Fibroblast of pulmonary artery (primary cell): ENCODE measurements at regions not wholly inside any gene's neighbourhood (a gene's known extent, or its start where the extent isn't known, plus 50 kb on each side); places are given as distances from the start of the nearest gene placed in this dataset.

Experiments
- DNase-seq: peaks from one replicate; pipeline ENCODE4 v3.0.0-alpha.2; 2010; ENCODE audit warnings: low read depth
- H3K4me3 ChIP-seq: replicated peaks from 2 replicates; pipeline ENCODE4 v1.5.1; 2011; ENCODE audit warnings: low read depth, mild to moderate bottlenecking, control low read depth, low read length, moderate library complexity
- TF ChIP-seq, protein P1 (sequence below): IDR thresholded peaks from 2 replicates; pipeline ENCODE4 v1.5.1; 2011; ENCODE audit warnings: mild to moderate bottlenecking, control low read depth, low read length, inconsistent platforms; ENCODE audit errors: missing control alignments

DNA sequence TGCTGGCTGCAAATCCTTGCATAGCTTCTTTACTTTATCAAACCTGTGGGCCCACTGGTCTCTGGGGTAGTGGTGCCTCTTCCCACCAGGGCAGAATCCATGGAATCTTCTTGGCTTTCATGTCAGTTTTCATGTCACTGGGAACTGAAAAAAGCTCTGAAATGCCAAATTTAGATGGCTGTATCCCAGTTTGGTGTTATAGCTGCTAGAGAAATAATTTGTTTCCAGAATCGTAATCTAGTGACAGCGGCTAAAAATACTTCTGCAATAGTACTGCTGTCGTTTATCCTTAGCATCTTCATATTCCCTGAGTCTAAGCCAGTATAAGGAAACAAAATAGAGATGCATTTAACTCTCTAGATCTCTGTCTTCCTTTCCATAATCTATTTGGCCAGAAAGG is 983.4 kb upstream of the FAT3 start:
- TF ChIP-seq, protein P1, sequence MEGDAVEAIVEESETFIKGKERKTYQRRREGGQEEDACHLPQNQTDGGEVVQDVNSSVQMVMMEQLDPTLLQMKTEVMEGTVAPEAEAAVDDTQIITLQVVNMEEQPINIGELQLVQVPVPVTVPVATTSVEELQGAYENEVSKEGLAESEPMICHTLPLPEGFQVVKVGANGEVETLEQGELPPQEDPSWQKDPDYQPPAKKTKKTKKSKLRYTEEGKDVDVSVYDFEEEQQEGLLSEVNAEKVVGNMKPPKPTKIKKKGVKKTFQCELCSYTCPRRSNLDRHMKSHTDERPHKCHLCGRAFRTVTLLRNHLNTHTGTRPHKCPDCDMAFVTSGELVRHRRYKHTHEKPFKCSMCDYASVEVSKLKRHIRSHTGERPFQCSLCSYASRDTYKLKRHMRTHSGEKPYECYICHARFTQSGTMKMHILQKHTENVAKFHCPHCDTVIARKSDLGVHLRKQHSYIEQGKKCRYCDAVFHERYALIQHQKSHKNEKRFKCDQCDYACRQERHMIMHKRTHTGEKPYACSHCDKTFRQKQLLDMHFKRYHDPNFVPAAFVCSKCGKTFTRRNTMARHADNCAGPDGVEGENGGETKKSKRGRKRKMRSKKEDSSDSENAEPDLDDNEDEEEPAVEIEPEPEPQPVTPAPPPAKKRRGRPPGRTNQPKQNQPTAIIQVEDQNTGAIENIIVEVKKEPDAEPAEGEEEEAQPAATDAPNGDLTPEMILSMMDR, result no peak
- H3K4me3 ChIP-seq, result no peak overlapping the region
- DNase-seq, result no peak

DNA sequence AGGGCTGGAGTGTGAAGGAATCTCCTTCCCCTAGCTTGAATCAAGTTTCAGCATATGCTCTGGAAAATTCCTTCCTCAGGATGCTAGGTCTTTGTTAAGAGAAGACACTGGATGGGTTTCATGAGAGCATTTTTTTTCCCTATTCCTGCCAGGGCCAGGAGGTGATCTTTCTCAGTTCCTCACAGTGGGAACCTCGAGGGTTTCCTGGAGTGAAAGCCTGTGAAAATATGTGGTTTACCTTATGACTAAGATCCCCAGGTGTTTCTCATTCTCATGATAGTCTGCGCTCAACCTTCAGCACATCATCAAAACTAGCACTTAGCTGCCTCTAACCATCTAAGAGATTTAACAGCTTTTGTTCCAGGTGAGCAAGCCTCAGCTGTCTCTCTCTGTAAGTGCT is 985.3 kb upstream of the FAT3 start:
- TF ChIP-seq, protein P1, result no peak
- no peak for DNase-seq
- no peak overlapping the region for H3K4me3 ChIP-seq

DNA sequence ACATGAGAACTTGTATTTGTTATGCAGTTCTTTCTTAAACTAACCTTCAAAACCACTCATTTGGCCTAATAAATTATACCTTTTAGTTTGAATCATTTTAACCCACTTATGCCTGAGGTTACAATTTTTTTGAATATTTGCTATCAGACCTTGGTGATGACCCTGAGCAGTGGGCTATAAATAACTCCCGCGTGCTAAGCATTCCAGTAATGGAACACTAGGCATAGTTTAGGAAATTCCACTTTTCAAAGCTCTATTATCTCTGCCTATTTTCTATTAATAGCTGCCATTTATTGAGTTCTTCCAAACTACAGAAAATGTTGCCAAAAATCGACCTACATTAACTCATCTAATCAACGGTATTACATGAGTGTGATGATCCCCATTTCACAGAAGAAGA is 993.4 kb upstream of the FAT3 start:
- no peak overlapping the region for H3K4me3 ChIP-seq
- DNase-seq, result no peak

DNA sequence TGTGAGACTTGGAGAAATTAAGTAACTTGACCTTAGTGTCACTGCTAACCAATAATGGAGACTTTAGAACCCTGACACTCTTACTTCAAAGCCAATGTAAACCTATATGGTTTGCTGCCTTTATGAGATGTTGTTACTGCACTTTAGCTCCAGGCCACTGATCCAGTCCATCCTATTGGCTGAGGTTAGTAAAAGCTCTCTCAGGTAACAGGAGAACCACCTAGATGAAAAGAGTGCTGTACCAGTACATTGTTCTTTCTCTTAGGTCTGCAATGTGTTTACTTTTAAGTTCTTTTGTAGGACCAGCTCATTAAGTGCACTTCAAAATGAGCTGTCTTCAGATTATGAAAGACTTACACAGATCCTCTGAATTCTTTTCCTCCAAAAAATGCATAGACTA is 994.0 kb upstream of the FAT3 start:
- DNase-seq, result no peak
- TF ChIP-seq, protein P1, result no peak
- no peak overlapping the region for H3K4me3 ChIP-seq

More for the DNA sequence above, 993.4 kb upstream of the FAT3 start:
- TF ChIP-seq, protein P1, result no peak

DNA sequence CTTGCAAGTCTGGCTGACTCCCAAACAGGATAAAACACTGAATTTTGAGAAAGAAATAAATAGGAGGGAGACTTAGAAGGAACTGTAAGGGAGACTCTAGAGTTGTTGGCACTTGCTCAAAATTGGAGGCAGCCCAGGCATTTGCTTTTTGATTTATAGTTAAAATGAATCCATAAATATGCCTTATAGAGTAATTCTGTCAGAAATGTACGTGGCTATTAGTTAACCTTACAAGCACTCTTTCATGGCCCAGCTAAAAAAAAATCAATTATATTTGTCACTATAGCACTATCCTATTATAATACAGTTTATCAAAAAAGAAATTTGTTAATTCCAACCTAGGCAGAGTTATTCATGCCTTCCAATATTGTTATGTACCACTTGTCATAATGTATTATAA is 1000.0 kb upstream of the CHORDC1 start:
- H3K4me3 ChIP-seq, result no peak overlapping the region
- TF ChIP-seq, protein P1, result no peak
- no peak for DNase-seq

DNA sequence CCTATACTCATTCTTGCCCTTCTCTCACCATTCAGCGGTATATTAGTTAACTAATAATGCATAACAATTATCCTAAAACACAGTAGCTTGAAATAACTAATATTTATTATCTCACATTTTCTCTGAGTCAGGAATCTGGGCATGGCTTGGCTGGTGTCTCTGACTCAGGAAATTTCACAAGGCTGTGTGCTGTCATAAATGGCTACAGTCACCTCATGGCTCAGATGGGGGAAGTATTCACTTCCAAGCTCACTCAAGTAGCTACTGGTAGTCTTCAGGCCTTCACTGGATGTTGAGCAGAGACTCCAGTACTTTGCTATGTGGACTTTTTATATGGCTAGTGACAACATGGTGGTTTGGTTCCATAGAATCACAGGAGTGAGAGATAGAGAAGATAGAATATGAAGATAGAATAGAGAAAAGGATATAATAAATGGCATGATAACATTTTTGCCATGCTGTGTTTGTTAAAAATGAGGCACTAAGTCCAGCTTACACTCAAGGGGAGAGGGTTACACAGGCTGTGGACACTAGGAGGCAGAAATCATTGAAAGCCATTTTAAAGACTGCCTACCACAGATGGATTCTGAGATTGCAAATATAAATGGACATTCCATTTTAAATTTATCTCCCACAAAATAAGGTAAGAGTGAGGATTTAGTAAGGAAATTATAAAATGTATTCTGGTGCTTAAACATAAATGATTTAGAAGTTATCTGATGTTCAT is 997.8 kb upstream of the CHORDC1 start:
- TF ChIP-seq, protein P1, result no peak
- H3K4me3 ChIP-seq, result no peak overlapping the region
- peak; percentile 67 for DNase-seq

DNA sequence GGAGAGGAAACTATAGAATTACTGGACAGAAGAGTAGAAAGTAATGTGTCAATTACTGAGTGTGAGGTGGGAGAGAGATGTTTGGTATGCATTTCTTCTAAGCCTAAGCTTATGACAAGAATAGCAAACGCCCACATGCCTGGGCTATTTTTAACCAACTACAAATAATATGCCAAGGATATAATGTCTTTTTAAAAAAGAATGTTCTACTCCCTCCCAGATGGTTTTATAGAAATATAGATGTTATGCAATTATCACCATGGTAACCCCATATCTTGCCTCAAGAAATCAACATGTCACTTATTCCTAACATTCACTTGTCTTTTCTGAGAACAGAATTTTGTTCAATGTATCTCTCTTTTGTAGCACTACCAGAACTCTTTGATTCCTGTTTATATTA is 996.7 kb upstream of the CHORDC1 start:
- no peak overlapping the region for H3K4me3 ChIP-seq
- peak; percentile 52 for DNase-seq
- TF ChIP-seq, protein P1, result no peak
